Coronary artery (tissue), 2 donors: ENCODE measurements at regions not wholly inside any gene's neighbourhood (a gene's known extent, or its start where the extent isn't known, plus 50 kb on each side); places are given as distances from the start of the nearest gene placed in this dataset.

ENCODE experiments used
- DNase-seq: peaks from one replicate; pipeline ENCODE4 v3.0.0-alpha.2; 2017; ENCODE audit warnings: low spot score
- H3K27ac ChIP-seq, 2 donors: fragments of 200-600 bp; sonication (generic); one replicate each; pipeline ENCODE4 v1.5.1; 2016 to 2019
- H3K4me3 ChIP-seq: fragments of 200-600 bp; sonication (generic); 2 replicates; pipeline ENCODE4 v1.5.1; 2016; ENCODE audit warnings: mild to moderate bottlenecking, moderate library complexity
- CTCF ChIP-seq: fragments of 200-600 bp; sonication (generic); IDR thresholded peaks from one replicate; pipeline ENCODE4 v1.5.1; 2019; ENCODE audit warnings: antibody characterized with exemption

DNA sequence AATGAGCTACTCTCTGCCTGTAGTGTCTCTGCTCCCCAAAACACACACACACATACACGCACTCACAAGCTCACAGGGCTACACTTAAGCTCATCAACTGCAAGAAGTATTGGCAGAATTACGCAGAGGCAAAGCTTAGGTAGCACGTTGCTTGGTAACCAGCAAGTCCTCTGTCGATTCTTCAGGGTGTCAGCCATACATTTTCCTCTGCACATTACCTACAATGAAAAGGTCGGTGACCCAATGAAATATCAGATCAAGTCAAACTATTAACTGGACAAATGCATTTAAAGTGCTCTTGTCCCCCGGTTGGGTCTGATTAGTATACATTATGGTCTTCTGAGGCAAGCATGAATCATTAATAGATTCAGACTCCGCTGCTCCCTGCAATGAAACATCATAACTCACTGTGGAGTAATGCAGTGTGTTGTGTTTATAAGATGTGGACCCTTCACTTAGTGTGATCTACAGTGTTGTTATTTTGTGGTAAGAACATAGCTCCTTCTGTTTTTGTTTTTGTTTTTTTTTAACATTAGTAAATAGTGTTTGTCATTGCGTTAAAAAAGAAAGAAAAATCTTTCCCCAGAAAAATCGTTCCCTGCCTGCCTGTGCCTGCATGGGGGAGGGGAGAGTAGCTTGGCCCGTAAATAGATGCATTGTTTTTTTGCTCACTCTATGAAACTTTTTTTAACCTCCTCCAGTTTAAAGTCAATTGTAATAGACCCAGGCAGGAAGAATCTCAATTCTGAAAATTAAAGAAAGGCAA, 325.5 kb downstream of the SFMBT2 start:
- no peak for DNase-seq
- Histone ChIP-seq H3K4me3 (no peak overlapping the region), H3K27ac (no peak overlapping the region)
- no peak for TF ChIP-seq CTCF

DNA sequence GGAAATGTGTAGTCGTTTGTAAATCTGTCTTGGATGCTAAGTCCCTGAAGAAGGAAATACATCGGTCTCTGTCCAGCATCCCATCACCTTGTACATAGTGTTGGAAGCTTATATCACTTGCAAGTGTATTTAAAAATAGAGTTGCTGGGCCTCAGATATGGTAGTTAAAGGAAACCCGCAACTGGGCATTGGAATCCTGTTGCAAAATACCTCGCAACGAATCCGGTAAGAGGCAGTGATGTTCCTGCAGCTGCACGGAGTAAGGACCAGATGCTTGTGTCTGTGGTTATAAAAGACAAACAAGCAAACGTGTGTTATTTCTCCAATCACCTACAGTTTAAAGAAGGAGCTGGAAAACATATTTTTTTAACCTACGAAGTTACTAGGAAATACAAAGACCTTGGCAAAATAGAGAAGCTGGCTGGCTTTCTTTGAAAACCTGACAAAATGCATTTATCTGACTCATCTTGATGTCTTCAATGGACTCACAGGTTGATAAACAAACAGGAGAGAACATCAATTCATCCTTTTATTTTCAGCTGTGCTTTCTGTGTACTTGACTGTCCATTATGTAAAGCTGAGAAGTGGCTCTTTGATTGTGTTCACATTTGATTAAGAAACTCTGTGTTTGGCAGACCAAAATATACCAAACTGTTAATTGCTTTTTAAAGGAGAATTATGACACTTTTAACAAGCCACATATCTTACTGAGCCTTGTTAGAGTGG, 326.4 kb downstream of the SFMBT2 start:
- no peak for DNase-seq
- H3K27ac ChIP-seq: no peak overlapping the region
- no peak overlapping the region for H3K4me3 ChIP-seq
- no peak for TF ChIP-seq CTCF

GRCh38 chr10:7082967-7083366, 327.9 kb downstream of the SFMBT2 start:
- Histone ChIP-seq H3K27ac (no peak overlapping the region), H3K4me3 (no peak overlapping the region)
- TF ChIP-seq CTCF: no peak
- DNase-seq: no peak

DNA sequence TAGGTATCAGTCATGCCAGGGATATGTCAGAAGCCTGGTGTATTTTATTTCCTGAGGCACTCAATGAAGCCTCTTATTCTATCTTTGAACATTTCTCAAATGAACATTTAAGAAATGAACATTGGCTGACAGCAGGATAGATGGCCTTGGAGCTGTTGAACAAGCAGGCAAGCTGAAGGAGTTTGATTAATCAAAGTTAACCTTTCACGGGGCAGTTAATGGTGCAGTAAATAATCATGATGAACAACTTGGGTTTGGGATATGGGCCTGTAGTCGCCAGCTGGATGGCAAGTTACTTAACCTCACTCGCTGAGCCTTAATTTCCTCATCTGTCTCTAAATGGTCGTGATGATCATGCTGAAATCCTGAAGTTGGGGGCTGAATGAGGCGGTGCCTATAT, 333.0 kb downstream of the SFMBT2 start:
- no peak overlapping the region for H3K27ac ChIP-seq
- no peak overlapping the region for H3K4me3 ChIP-seq
- no peak for TF ChIP-seq CTCF
- no peak for DNase-seq

GRCh38 chr10:7075851-7076250, 335.0 kb downstream of the SFMBT2 start:
- Histone ChIP-seq H3K27ac (no peak overlapping the region), H3K4me3 (no peak overlapping the region)
- no peak for TF ChIP-seq CTCF
- no peak for DNase-seq

DNA sequence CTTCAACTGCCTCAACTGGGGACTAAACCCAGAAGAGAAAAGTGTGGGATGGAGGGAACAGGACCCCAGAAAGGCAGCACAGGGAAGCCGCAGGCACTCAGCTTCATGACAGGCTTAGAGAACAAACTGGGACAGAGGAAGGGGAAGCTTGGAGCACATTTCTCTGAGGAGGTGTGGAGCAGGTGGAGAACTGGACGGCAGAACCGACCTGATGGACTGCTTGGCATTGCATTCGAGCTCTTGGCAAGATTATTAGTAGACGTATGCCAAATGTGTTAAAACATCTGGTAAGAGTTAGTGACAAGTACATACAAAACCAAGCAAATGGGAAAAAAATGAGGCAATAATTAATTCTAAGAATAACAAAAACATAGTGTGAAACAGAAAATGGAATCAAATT, 335.7 kb downstream of the SFMBT2 start:
- H3K4me3 ChIP-seq: no peak overlapping the region
- no peak overlapping the region for H3K27ac ChIP-seq
- DNase-seq: no peak
- no peak for TF ChIP-seq CTCF

DNA sequence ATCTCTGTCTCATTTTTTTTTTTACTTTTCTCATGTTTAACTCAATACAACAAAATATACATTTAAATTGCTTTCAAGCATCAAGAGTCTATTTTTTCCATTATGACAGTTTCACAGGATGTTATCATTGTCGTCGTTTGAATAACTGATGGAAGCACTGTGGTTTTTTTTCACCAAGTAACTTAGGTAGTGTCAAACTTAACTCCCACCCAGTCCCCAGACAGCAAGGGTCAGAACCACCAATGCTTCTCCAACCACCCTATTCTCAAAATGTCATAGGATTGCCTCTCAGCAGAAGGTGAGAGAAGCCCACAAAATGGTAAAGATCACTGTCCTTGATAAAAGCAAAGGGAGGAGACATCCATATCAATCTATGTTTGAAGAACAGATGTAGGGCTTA, 339.4 kb downstream of the SFMBT2 start:
- H3K4me3 ChIP-seq: no peak overlapping the region
- TF ChIP-seq CTCF: no peak
- no peak overlapping the region for H3K27ac ChIP-seq
- no peak for DNase-seq
